Tibial artery (tissue), 4 donors: ENCODE measurements at regions not wholly inside any gene's neighbourhood (a gene's known extent, or its start where the extent isn't known, plus 50 kb on each side); places are given as distances from the start of the nearest gene placed in this dataset.

Source experiments
- DNase-seq, 2 donors: peaks; one replicate each; pipeline ENCODE4 v3.0.0-alpha.2; 2019
- H3K27ac ChIP-seq, 2 donors: fragments of 200-600 bp; sonication (generic) in 1 of 2; 1 replicate in 1 of 2; 2 replicates in 1 of 2; pipeline ENCODE4 v1.5.1; 2018 to 2019; ENCODE audit warnings: mild to moderate bottlenecking in 1 of 2
- H3K27me3 ChIP-seq, 2 donors: fragments of 200-600 bp; sonication (generic) in 1 of 2; one replicate each; pipeline versions ENCODE4 v1.5.1 to v1.6.0; 2016 to 2019
- H3K36me3 ChIP-seq, 3 donors: fragments of 200-600 bp; sonication (generic) in 2 of 3; one replicate each; pipeline ENCODE4 v1.5.1; 2016 to 2019; ENCODE audit warnings: mild to moderate bottlenecking in 2 of 3
- H3K4me1 ChIP-seq, 4 donors: fragments of 200-600 bp; sonication (generic) in 2 of 4; 1 replicate in 3 of 4; 2 replicates in 1 of 4; pipeline ENCODE4 v1.5.1; 2016 to 2019
- H3K4me3 ChIP-seq, 2 donors: fragments of 200-600 bp; sonication (generic) in 1 of 2; 1 replicate in 1 of 2; 2 replicates in 1 of 2; pipeline ENCODE4 v1.5.1; 2018 to 2019; ENCODE audit warnings: mild to moderate bottlenecking in 2 of 2
- H3K9me3 ChIP-seq, 3 donors: fragments of 200-600 bp; sonication (generic) in 1 of 3; one replicate each; pipeline ENCODE4 v1.5.1; 2016 to 2019
- CTCF ChIP-seq, 2 experiments: fragments of 200-600 bp in 1 of 2; fragments of 450-650 bp in 1 of 2; IDR thresholded peaks; one replicate each; pipeline ENCODE4 v1.5.1; 2017 to 2019; ENCODE audit warnings: antibody characterized with exemption in 2 of 2, mild to moderate bottlenecking in 1 of 2, moderate library complexity in 1 of 2
- intact Hi-C: fragments of 100-400 bp; cut with DNase I; formaldehyde crosslinking; loops from one replicate; pipeline ENCODE4 v1.15.0; 2023; ENCODE audit warnings: low total_unique reads

GRCh38 chr10:53724581-53724980 is 952.0 kb upstream of the MBL2 start:
- DNase-seq: no peak
- H3K27me3 ChIP-seq: no peaks in the 10 kb centered on the region
- intact Hi-C loops: no loop called here
- no peak overlapping the region for H3K4me3 ChIP-seq
- no peak overlapping the region for H3K27ac ChIP-seq
- no peaks in the 10 kb centered on the region for H3K9me3 ChIP-seq
- TF ChIP-seq CTCF (IDR thresholded peaks at IDR 0.05): no peak
- no peaks in the 10 kb centered on the region for H3K4me1 ChIP-seq
- H3K36me3 ChIP-seq: no peaks in the 10 kb centered on the region

GRCh38 chr10:53719658-53720057 is 947.1 kb upstream of the MBL2 start:
- intact Hi-C loops: no loop called here
- DNase-seq: no peak
- H3K27me3 ChIP-seq: no peaks in the 10 kb centered on the region
- no peaks in the 10 kb centered on the region for H3K36me3 ChIP-seq
- H3K27ac ChIP-seq: no peak overlapping the region
- no peak for TF ChIP-seq CTCF (IDR thresholded peaks at IDR 0.05)
- H3K4me3 ChIP-seq: no peak overlapping the region
- H3K9me3 ChIP-seq: no peaks in the 10 kb centered on the region
- no peaks in the 10 kb centered on the region for H3K4me1 ChIP-seq

- H3K27me3 ChIP-seq: no peaks in the 10 kb centered on the region
- no peak overlapping the region for H3K4me3 ChIP-seq
- intact Hi-C loops: no loop called here
- no peak for TF ChIP-seq CTCF (IDR thresholded peaks at IDR 0.05)
- H3K27ac ChIP-seq: no peak overlapping the region
- no peaks in the 10 kb centered on the region for H3K9me3 ChIP-seq
- H3K36me3 ChIP-seq: no peaks in the 10 kb centered on the region
- DNase-seq: no peak
- no peaks in the 10 kb centered on the region for H3K4me1 ChIP-seq
Observed at GRCh38 chr10:53716156-53716555, 943.6 kb upstream of the MBL2 start.

- no peaks in the 10 kb centered on the region for H3K4me1 ChIP-seq
- intact Hi-C loops: no loop called here
- no peak for DNase-seq
- no peaks in the 10 kb centered on the region for H3K36me3 ChIP-seq
- H3K9me3 ChIP-seq: no peaks in the 10 kb centered on the region
- TF ChIP-seq CTCF (IDR thresholded peaks at IDR 0.05): no peak
- no peak overlapping the region for H3K4me3 ChIP-seq
- no peaks in the 10 kb centered on the region for H3K27me3 ChIP-seq
- no peak overlapping the region for H3K27ac ChIP-seq
Observed at GRCh38 chr10:53713431-53713830, 940.8 kb upstream of the MBL2 start.

- H3K4me1 ChIP-seq: no peaks in the 10 kb centered on the region
- intact Hi-C loops: no loop called here
- H3K27ac ChIP-seq: no peak overlapping the region
- no peaks in the 10 kb centered on the region for H3K27me3 ChIP-seq
- no peaks in the 10 kb centered on the region for H3K9me3 ChIP-seq
- DNase-seq: no peak
- H3K36me3 ChIP-seq: no peaks in the 10 kb centered on the region
- no peak for TF ChIP-seq CTCF (IDR thresholded peaks at IDR 0.05)
- no peak overlapping the region for H3K4me3 ChIP-seq
Observed at GRCh38 chr10:53702489-53702888, 929.9 kb upstream of the MBL2 start.

- Histone ChIP-seq H3K27me3 (no peaks in the 10 kb centered on the region), H3K4me3 (no peak overlapping the region), H3K9me3 (no peaks in the 10 kb centered on the region), H3K4me1 (no peaks in the 10 kb centered on the region), H3K36me3 (no peaks in the 10 kb centered on the region), H3K27ac (no peak overlapping the region)
- intact Hi-C loops: no loop called here
- no peak for TF ChIP-seq CTCF (IDR thresholded peaks at IDR 0.05)
- no peak for DNase-seq
Observed at GRCh38 chr10:53701213-53701612, 928.6 kb upstream of the MBL2 start.
